ENCODE measurements at regions not wholly inside any gene's neighbourhood (a gene's known extent, or its start where the extent isn't known, plus 50 kb on each side); places are given as distances from the start of the nearest gene placed in this dataset.

DNA sequence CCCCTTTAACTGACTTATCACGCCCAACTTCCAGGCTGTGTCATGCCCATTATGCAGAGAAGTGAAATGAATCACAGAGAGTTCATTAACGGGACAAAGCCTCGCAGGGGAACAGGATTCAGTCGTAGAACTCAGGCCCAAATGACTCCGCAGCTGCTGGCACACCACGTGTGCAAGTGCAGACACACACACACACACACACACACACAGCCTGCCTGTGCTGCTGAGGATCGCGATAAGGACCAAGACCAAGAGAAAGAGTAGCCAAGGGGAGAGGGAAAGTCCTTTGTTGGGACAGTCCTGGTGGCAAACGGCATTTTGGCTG, 90.0 kb upstream of the TAF1B start:
- TF ChIP-seq ZFX (IDR thresholded peaks at IDR 0.05) = no peak
- TF ChIP-seq, protein P1, sequence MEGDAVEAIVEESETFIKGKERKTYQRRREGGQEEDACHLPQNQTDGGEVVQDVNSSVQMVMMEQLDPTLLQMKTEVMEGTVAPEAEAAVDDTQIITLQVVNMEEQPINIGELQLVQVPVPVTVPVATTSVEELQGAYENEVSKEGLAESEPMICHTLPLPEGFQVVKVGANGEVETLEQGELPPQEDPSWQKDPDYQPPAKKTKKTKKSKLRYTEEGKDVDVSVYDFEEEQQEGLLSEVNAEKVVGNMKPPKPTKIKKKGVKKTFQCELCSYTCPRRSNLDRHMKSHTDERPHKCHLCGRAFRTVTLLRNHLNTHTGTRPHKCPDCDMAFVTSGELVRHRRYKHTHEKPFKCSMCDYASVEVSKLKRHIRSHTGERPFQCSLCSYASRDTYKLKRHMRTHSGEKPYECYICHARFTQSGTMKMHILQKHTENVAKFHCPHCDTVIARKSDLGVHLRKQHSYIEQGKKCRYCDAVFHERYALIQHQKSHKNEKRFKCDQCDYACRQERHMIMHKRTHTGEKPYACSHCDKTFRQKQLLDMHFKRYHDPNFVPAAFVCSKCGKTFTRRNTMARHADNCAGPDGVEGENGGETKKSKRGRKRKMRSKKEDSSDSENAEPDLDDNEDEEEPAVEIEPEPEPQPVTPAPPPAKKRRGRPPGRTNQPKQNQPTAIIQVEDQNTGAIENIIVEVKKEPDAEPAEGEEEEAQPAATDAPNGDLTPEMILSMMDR (conservative IDR thresholded peaks at IDR 0.05) = no peak

DNA sequence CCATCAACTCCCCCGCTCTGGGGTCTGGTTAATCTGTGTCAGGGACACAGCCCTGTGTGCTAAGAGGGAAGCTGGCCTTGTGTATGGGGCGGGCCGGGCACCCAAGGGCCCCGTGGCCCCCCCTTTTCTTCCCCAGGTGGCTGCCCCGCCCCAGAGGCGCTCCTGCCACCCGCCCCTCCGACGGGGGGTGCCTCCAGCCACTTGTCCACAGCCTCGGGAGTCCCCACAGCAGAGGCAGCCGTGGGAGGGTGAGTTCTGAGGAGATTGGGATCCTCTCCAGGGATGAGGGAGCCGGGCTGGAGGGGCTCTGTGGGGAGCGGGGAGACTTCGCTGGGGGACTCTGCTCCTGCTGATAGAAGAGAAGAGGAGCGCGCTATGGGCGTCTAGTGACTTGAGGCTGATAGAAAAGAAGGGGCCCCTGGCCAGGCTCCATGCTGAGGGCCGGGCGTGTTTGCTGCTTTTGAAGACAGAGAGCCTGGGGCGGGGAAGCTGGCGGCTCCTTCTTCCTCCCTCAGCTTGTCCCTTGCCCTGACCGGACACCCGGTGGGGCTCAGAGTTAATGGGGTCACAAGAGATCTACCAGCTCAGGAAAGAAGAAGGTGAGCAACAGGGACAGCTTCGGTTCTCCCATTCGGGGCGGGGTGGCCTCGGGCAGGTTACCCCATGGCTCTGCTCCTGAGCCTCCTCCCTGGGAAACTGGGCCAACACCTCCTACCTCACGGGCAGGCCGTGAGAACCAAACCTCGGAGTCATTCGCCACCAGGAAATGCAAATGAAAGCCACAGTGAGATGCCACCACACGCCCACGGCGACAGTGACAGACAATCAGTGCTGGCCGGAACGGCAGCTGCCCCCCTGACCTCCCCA, 89.4 kb upstream of the TAF1B start:
- TF ChIP-seq ZFX (IDR thresholded peaks at IDR 0.05) = no peak
- TF ChIP-seq, protein P1 (conservative IDR thresholded peaks at IDR 0.05) = no peak
- no peak overlapping the region for H3K27ac ChIP-seq

More for the DNA sequence above, 90.0 kb upstream of the TAF1B start:
- H3K27ac ChIP-seq = no peak overlapping the region

- H3K27ac ChIP-seq = no peak overlapping the region
Measured at GRCh38 chr2:9754532-9754887, 88.8 kb upstream of the TAF1B start.

GRCh38 chr2:9755008-9755407, 88.3 kb upstream of the TAF1B start:
- TF ChIP-seq, protein P1 (conservative IDR thresholded peaks at IDR 0.05) = no peak
- no peak for TF ChIP-seq ZFX (IDR thresholded peaks at IDR 0.05)
- H3K27ac ChIP-seq = no peak overlapping the region

More at GRCh38 chr2:9754532-9754887, 88.8 kb upstream of the TAF1B start:
- TF ChIP-seq, protein P1 (conservative IDR thresholded peaks at IDR 0.05) = no peak
- no peak for TF ChIP-seq ZFX (IDR thresholded peaks at IDR 0.05)

DNA sequence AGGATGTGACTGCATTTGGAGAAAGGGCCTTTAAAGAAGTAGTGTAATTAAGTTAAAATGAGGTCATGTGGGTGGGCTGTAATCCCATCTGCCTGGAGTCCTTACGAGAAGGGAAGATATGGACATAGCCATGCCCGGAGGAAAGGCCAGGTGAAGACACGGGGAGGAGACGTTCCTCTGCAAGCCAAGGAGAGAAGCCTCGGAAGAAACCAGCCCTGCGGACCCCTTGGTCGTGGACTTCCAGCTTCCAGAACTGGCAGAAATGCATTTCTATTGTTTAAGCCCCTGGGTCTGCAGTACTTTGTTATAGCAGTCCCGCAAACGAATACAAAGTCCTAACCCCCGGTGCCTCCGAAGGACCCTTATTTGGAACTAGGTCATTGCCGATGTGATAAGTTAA, 87.6 kb upstream of the TAF1B start:
- TF ChIP-seq, protein P1 (conservative IDR thresholded peaks at IDR 0.05) = no peak
- no peak for TF ChIP-seq ZFX (IDR thresholded peaks at IDR 0.05)
- H3K27ac ChIP-seq = no peak overlapping the region

DNA sequence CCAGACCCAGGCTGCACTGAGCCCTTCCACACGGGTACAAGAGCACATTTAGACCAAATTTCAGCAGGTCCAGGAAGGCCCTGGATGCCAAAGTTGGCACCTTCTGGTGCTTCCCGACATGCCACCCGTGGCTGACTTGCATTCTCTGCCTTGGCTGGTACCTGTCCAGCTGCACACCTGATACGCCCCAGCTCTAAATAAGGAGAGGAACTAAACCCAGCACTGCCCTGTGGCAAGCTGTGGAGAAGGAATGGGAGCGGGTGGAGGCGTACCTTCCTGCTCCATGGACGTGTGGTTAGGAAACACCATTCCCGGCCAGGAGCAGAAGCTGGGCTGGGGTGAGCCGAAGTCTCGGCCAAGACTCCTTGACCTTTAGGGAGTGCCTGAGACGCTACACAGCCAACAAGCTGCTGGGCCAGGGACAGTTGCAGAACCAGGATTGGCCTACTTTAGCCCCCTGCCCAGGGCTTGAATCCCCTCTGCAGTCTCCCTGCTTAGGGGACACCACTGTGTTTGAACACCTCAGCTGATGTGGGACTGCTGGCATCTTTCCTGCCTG, 86.5 kb upstream of the TAF1B start:
- no peak overlapping the region for H3K27ac ChIP-seq
- TF ChIP-seq, protein P1 (conservative IDR thresholded peaks at IDR 0.05) = no peak
- TF ChIP-seq ZFX (IDR thresholded peaks at IDR 0.05) = no peak

DNA sequence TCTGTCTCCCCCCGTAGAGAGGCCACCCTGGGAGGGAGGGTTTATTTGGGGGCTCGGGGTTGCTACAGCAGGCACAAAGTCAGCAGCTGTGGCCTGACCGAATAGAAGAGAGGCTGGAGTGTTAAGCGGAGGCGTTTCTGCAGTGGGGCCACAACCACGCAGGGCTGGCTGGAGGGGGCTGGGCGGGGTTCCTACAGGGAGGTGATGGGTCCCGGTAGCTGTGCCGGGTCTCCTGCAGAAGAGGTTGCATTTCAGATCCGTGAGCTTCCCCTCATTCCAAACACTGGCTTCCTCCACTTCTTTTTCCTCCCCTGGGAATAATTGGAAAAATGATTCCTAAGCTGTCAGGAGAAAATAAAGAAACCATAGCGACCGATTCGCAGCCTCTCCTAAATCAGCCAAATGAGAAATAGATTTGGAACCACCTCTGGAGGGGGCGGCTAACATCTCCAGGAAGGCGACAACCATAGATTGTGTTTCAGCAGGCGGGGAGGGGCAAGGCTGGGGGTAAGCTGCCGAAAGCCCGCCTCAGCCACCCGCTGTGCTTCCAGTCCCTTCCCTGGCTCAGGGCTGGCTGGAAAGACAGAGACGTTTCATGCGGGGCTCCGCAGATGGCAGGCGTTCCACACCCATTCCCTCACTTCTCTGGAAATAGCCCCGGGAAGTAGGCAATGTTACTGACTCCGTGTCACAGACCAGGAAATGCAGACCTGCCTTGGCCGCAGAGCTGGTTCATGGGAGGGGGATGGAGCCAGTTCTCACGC, 85.6 kb upstream of the TAF1B start:
- no peak overlapping the region for H3K27ac ChIP-seq
- TF ChIP-seq, protein P1 (conservative IDR thresholded peaks at IDR 0.05) = no peak
- no peak for TF ChIP-seq ZFX (IDR thresholded peaks at IDR 0.05)

All from C4-2B (cell line).